GM21528 (cell line): ENCODE measurements at regions not wholly inside any gene's neighbourhood (a gene's known extent, or its start where the extent isn't known, plus 50 kb on each side); places are given as distances from the start of the nearest gene placed in this dataset.

Experiments used
- ATAC-seq: cut with Tn5 transposase; IDR thresholded peaks from one replicate; pipeline ENCODE4 v1.9.1; 2021; ENCODE audit warnings: mild to moderate bottlenecking, moderate library complexity; ENCODE audit not compliant: unreplicated experiment, low FRiP score

DNA sequence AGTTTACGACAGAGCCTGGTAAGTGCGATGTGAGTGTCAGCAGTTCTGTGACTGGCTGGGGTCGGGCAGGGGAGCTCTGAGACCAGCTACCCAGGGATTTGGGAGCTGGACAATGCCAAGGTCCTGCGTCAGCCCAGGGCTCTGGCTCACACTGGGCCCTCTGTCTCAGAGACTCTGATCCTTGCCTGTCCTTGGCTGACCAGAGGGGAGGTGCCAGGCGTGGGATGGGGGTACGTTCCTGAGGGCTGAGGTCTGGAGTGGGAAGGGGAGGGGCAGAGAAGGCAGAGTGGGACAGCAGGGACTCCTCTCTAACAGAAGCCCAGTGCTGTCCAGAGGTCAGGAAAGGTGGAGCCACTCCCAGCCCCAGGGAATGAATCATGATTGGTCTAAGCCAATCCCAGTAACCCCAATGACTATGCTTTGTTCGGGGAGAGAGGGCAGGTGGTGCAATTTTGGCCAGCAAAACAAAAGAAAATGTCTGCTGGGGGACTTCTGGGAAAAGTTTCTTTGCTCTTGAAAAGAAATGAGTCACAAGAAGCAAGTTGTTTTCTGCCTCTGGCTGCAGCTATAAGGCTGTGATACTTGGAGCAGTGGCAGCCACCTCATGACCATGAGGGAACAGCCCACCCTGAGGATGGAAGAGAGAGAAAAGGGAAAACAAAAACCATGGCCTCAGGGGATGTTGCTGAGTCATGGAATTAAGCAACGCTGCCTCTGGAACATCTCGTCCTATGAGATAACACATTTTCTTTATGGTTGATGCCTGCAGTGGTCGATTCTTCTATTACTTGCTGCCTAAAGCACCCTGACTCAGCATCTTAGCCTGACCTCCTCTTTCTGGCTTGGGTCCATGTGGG is 108.3 kb downstream of the CHST1 start:
- ATAC-seq: no peak

- ATAC-seq: no peak
Observed at GRCh38 chr11:45554230-45554967, 111.0 kb downstream of the CHST1 start.

DNA sequence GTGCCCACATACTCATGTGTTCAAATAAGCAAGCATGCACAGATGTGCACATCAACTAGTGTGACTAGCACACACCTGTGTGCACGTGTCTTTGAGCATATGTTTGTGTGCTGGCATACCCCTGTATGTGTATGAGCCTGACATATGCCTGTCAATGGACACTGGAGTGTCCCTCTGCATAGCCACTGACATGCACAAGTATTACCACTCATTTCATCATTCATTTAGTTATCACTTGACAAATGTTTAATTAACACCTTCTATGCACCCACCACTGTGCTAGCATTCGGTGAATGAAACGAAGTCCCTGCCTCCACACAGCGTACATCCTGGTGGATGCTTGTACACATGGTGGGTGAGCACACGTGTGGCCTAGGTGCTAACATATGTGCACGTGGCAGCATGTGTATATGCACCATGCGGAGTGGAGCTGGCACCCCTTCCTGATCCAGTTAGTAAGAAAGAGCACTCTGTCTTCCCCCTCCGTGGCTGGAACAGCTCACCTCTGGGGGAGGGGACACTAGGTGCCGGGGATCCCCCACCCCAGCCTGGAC is 112.0 kb downstream of the CHST1 start:
- no peak for ATAC-seq

GRCh38 chr11:45551191-45551713 is 114.2 kb downstream of the CHST1 start:
- no peak for ATAC-seq

DNA sequence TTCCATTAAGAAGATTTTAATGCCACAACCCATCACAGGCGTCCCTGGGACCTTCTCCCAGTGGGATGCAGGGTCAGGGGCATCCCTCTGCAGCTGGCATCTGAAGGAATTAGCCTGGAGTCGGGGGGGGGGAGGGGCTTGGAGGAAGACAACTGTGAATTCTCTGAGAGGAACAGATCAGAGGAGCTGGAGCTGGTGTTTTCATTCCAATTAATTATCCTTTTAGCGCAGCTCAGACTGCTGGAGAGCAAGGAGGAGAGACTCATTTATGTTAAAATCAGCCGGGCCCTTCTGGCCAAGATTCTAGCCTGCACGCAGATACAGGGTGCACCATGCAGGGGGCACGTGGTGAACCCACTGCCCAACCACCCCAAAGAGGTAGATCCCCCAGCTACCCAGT is 116.2 kb downstream of the CHST1 start:
- ATAC-seq: no peak

DNA sequence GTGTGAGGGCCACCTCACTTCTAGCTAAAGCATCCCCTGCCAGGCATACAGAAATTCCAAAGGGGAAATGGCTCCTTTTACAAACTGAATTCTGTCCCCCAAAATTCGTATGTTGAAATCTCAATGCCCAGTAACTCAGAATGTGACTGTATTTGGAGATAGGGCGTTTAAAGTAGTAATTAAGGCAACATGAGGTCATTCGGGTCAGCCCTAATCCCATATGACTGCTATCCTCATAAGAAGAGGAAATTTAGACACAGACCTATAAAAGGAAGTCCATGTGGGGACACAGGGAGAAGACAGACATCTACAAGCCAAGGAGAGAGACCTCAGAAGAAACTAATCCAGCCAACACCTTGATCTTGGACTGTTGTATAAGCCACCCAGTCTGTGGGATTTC is 119.1 kb downstream of the CHST1 start:
- ATAC-seq: no peak

DNA sequence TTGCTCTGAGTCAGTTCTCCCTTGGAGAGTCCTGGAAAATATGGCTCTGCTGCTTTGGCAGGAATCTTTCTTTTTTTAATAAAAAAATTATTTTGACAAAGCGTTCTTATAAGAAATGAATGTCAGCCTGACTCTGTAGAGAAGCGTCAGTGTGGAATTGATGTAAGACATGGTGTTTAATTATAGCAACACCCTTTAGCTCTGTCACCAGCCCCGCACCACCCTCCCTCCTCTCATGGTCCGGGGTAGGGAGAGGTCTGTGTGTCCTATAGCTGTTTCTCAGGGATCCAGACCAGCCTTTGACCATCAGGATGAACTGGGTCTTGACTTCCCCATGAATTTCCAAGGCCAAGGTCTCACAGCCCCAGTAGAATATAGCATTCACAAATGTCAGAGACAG is 120.6 kb downstream of the CHST1 start:
- ATAC-seq: no peak

GRCh38 chr11:45543808-45544422 is 121.5 kb downstream of the CHST1 start:
- no peak for ATAC-seq

DNA sequence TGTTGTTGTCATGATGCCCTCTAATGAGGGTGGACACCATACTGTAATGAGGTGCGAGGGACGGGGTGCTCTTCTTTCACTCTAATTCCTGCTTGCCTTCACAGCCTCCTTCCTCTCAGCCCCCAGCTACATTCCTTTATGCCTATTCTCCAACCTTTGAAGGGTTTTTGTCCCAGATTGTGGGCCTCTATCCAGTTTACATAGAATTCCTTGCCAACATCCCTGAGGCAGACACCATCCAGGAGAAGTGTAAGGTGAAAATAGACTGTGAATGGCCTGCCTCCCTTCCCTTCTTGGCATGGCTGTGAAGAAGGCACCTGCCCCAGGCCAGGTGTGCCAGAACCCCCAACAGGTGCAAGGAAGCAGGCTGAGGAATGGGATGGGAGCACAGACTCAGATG is 122.3 kb downstream of the CHST1 start:
- no peak for ATAC-seq

GRCh38 chr11:45541693-45542434 is 123.6 kb downstream of the CHST1 start:
- no peak for ATAC-seq

GRCh38 chr11:45538939-45539338 is 126.5 kb downstream of the CHST1 start:
- ATAC-seq: no peak

DNA sequence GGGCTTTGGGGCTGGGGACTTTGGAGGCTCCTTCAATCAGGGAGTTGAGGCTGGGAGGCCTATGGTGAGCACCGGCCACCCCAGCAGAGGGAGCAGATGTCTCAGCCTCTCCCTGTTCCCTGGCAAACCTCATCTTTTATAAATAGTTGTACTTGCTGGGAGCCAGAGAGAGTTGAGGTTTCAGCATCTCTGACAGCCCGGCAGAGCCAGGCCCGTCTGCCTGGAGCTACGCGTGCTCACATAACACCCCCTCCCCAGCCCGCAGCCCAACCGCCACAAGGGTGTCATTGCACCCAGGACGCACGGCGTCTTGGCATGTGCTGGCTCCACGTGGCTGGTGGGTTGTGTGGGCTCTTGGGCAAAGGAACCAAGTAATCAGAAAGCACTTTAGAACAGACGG is 127.1 kb downstream of the CHST1 start:
- no peak for ATAC-seq

- ATAC-seq: no peak
Observed at GRCh38 chr11:45537614-45538013, 127.8 kb downstream of the CHST1 start.

DNA sequence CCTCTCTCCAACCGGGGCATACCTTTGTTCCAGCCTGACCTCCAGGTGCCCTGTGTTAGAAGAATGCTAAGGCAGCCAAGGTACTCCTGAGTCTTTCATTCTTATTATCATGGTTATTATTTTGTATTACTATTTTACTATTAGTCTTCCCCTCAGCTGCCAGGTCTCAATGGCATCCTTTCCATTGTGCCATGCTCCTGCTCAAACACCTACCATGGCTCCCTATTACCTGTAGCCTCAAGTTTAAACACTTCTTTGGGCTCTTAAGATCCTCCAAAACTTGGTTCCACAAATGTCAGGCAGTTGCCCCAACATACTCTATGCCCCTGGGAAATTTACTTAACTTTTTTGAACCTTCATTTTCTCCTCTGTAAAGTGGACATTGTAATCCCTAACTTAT is 130.4 kb downstream of the CHST1 start:
- no peak for ATAC-seq

DNA sequence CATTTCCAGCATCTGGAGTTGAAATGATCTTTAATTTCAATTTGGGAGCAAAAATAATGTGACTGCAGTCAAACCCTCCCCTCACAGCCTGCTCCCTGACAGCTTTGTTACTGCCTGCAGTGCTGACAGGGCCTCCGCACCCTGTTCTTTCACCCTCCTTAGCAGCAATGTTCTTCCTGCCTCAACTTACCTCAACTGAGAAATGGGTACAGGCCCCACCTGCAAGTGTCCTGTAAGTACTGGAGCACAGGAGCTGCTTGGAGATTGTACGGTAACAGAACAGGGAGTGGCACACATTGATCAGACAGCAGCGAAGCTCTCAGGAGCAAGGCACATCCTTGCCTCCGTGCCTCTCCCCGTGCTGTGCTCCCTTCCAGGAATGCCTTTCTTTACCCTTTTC is 131.3 kb downstream of the CHST1 start:
- no peak for ATAC-seq

DNA sequence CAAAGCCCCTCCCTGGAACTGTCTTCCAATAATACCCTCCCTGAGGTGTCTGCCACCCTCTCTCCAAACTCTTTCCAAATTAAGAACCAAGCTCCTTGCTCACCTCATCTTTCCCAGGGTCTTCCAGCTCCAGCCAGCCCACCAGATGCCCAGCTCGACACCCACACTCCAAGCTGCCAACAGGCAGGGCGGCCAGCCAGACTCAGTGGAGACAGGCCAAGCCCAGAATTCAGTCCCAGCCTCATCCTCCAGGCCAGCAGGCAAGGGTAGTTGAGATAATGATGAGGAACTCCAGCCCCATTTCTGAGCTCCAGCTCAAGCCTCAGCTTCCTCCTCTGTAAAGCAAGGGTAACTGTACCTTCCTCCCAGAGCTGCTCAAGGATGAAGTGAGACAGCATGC is 132.9 kb downstream of the CHST1 start:
- no peak for ATAC-seq

DNA sequence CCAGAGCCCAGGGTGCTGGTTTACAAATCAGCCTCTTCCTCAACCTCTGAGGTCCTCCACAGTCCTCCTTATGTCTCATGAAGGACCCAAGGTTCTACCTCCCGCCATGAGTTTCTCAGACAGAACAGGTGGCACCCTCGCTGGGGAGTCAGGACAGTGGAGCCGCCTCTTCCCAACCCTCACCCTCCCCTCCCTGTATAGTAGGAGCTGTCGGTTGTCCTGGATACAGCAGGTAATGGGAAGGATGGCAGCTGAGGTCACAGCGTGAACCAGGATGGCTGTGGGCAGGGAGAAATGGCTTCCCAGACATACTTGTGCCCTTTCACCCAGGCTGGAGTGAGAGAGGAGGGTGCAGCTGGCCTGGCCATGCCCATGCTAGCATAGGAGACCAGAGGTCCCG is 134.6 kb downstream of the CHST1 start:
- ATAC-seq: no peak

DNA sequence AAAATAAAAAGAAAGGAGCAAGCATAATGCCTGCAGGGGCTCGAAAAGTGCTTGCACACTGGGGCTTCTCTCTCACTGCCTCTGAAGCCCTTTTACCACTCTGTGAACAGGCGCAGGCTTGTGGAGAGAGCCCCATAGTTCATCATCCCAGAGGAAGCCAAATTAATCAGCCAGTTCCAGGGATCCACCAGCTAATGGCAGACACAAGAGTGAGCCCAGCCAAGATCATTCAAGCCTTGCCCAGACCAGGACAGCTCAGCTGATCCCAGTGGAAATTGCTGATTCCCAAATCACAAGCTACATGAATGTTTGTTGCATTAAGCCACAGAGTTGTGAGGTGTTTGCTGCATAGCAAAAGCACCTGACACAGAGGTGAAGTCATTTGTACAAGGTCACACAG is 135.3 kb downstream of the CHST1 start:
- no peak for ATAC-seq

- no peak for ATAC-seq
Observed at GRCh38 chr11:45528435-45528834, 137.0 kb downstream of the CHST1 start.

- ATAC-seq: no peak
Observed at GRCh38 chr11:45527898-45528297, 137.5 kb downstream of the CHST1 start.
